Panc1 (cell line): ENCODE measurements at regions not wholly inside any gene's neighbourhood (a gene's known extent, or its start where the extent isn't known, plus 50 kb on each side); places are given as distances from the start of the nearest gene placed in this dataset.

Experiments used
- ATAC-seq: fragments of 200-7000 bp; cut with Tn5 transposase; 2 replicates; pipeline ENCODE4 v1.9.1; 2020; ENCODE audit warnings: mild to moderate bottlenecking, moderate library complexity
- BruUV-seq: library from RNA; stranded (reverse); fragments of 400-500 nt; replicated peaks from 2 replicates; lab custom pipeline; 2021; lab: Mats Ljungman, UMichigan
- CTCF ChIA-PET: fragments of 300-600 bp; sonication (Branson Sonifier 250); formaldehyde crosslinking; loops from one replicate; lab custom pipeline; 2022; ENCODE audit warnings: antibody characterized with exemption; lab: Charles Lee
- POLR2A ChIA-PET: fragments of 300-600 bp; sonication (Branson Sonifier 250); formaldehyde crosslinking; loops from one replicate; lab custom pipeline; 2022; ENCODE audit warnings: antibody characterized with exemption; lab: Charles Lee
- DNase-seq: peaks from one replicate; pipeline ENCODE4 v3.0.0-alpha.2; 2010; ENCODE audit warnings: low read depth, low spot score
- H3K27ac ChIP-seq: 2 replicates; pipeline ENCODE4 v1.5.1; 2011; ENCODE audit warnings: mild to moderate bottlenecking, low read length, inconsistent platforms
- H3K27me3 ChIP-seq: fragments of 200-500 bp; sonication (Bioruptor generic); 2 replicates; pipeline ENCODE4 v1.6.0; 2014; ENCODE audit warnings: low read length, inconsistent platforms; ENCODE audit not compliant: control insufficient read depth, insufficient read depth
- H3K36me3 ChIP-seq: fragments of 200-500 bp; sonication (Bioruptor generic); 2 replicates; pipeline ENCODE4 v1.5.1; 2014; ENCODE audit warnings: inconsistent platforms, mild to moderate bottlenecking, low read length, moderate library complexity; ENCODE audit not compliant: control insufficient read depth, insufficient read depth
- H3K4me1 ChIP-seq: 2 replicates; pipeline ENCODE4 v1.5.1; 2011; ENCODE audit warnings: inconsistent platforms, mild to moderate bottlenecking, low read length, moderate library complexity; ENCODE audit not compliant: control insufficient read depth, insufficient read depth
- H3K4me3 ChIP-seq, 2 experiments: 2 replicates each; pipeline ENCODE4 v1.5.1; 2011 to 2012; ENCODE audit warnings: low read depth in 2 of 2, low read length in 2 of 2, mild to moderate bottlenecking in 2 of 2, inconsistent platforms in 1 of 2, moderate library complexity in 1 of 2
- H3K9me3 ChIP-seq: fragments of 200-500 bp; sonication (Bioruptor generic); 2 replicates; pipeline ENCODE4 v1.5.1; 2014; ENCODE audit warnings: low read depth, mild to moderate bottlenecking, inconsistent platforms, low read length, moderate library complexity; ENCODE audit not compliant: control insufficient read depth, insufficient read depth
- POLR2AphosphoS5 ChIP-seq: IDR thresholded peaks from 2 replicates; pipeline ENCODE4 v1.6.1; 2012; ENCODE audit warnings: mild to moderate bottlenecking, low read depth, low read length, moderate library complexity
- SIN3A ChIP-seq: IDR thresholded peaks from 2 replicates; pipeline ENCODE4 v1.6.1; 2012; ENCODE audit warnings: low read depth, mild to moderate bottlenecking, low read length, moderate library complexity, borderline replicate concordance; ENCODE audit not compliant: insufficient read depth
- TCF7L2 ChIP-seq: IDR thresholded peaks from 2 replicates; pipeline ENCODE4 v1.6.1; 2011; ENCODE audit warnings: mild to moderate bottlenecking, low read depth, low read length, inconsistent platforms
- in situ Hi-C: cut with HindIII; loops from 2 replicates; pipeline ENCODE4 v1.10.0; 2016; ENCODE audit warnings: low sequenced_read_pairs, low pct_unique_long_range_greater_than_20kb
- intact Hi-C: fragments of 100-400 bp; cut with micrococcal nuclease; formaldehyde crosslinking; loops from one replicate; pipeline ENCODE4 v1.10.0; 2022; ENCODE audit not compliant: unreplicated experiment
- TF ChIP-seq, protein P1 (sequence below): fragments of 450-650 bp; IDR thresholded peaks from 2 replicates; pipeline ENCODE4 v1.5.1; 2017; ENCODE audit warnings: mild to moderate bottlenecking
- TF ChIP-seq, protein P2 (sequence below), 2 experiments: IDR thresholded peaks; 2 replicates each; pipeline ENCODE4 v1.6.1; 2011 to 2012; ENCODE audit warnings: low read depth in 2 of 2, control low read depth in 1 of 2, low read length in 1 of 2, mild to moderate bottlenecking in 1 of 2, moderate library complexity in 1 of 2; ENCODE audit not compliant: insufficient read depth in 1 of 2

DNA sequence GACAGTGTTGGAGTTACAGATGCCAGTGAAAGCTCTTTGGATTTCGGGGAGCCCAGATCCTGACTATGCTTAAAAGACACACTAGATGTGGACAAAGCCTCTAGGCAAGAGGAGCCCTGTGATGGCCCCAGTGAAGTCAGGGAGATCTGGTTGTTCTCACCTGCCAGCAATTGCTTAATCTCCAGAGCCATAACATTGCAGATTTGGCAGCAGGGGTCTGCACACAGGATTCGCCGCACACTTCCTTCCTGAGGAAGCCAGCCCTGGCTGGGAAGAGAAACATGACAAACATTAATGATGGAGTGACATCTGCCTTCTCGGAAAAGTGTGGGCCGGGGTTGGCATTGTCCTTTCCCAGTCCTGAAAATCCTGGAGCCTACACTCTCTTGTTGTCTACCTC, 65.2 kb upstream of the PHF24 start:
- no peak for TF ChIP-seq TCF7L2
- no peak for TF ChIP-seq POLR2AphosphoS5
- TF ChIP-seq, protein P1, sequence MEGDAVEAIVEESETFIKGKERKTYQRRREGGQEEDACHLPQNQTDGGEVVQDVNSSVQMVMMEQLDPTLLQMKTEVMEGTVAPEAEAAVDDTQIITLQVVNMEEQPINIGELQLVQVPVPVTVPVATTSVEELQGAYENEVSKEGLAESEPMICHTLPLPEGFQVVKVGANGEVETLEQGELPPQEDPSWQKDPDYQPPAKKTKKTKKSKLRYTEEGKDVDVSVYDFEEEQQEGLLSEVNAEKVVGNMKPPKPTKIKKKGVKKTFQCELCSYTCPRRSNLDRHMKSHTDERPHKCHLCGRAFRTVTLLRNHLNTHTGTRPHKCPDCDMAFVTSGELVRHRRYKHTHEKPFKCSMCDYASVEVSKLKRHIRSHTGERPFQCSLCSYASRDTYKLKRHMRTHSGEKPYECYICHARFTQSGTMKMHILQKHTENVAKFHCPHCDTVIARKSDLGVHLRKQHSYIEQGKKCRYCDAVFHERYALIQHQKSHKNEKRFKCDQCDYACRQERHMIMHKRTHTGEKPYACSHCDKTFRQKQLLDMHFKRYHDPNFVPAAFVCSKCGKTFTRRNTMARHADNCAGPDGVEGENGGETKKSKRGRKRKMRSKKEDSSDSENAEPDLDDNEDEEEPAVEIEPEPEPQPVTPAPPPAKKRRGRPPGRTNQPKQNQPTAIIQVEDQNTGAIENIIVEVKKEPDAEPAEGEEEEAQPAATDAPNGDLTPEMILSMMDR: no peak
- no peak for TF ChIP-seq SIN3A
- TF ChIP-seq, protein P2, sequence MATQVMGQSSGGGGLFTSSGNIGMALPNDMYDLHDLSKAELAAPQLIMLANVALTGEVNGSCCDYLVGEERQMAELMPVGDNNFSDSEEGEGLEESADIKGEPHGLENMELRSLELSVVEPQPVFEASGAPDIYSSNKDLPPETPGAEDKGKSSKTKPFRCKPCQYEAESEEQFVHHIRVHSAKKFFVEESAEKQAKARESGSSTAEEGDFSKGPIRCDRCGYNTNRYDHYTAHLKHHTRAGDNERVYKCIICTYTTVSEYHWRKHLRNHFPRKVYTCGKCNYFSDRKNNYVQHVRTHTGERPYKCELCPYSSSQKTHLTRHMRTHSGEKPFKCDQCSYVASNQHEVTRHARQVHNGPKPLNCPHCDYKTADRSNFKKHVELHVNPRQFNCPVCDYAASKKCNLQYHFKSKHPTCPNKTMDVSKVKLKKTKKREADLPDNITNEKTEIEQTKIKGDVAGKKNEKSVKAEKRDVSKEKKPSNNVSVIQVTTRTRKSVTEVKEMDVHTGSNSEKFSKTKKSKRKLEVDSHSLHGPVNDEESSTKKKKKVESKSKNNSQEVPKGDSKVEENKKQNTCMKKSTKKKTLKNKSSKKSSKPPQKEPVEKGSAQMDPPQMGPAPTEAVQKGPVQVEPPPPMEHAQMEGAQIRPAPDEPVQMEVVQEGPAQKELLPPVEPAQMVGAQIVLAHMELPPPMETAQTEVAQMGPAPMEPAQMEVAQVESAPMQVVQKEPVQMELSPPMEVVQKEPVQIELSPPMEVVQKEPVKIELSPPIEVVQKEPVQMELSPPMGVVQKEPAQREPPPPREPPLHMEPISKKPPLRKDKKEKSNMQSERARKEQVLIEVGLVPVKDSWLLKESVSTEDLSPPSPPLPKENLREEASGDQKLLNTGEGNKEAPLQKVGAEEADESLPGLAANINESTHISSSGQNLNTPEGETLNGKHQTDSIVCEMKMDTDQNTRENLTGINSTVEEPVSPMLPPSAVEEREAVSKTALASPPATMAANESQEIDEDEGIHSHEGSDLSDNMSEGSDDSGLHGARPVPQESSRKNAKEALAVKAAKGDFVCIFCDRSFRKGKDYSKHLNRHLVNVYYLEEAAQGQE (IDR thresholded peaks at IDR 0.05; ENCODE audit: insufficient read depth in 1 of 2, low read depth in 2 of 2, low read length in 1 of 2): no peak
- Histone ChIP-seq H3K27me3 (peaks cover 42% of the 10 kb centered on the region), H3K9me3 (no peaks in the 10 kb centered on the region), H3K4me1 (no peaks in the 10 kb centered on the region), H3K36me3 (no peaks in the 10 kb centered on the region), H3K4me3 (no peak overlapping the region), H3K27ac (no peak overlapping the region)
- BruUV-seq: no TSS peak
- ChIA-PET CTCF (no interaction called here), POLR2A (interaction anchor here (0.6 kb wide), 1 partner anchor 205 kb away, joined by 6 read pairs; no protein-coding TSS in a partner anchor)
- in situ Hi-C loops (no loop called here), intact Hi-C loops (no loop called here)
- DNase-seq: no peak
- ATAC-seq: no peak

DNA sequence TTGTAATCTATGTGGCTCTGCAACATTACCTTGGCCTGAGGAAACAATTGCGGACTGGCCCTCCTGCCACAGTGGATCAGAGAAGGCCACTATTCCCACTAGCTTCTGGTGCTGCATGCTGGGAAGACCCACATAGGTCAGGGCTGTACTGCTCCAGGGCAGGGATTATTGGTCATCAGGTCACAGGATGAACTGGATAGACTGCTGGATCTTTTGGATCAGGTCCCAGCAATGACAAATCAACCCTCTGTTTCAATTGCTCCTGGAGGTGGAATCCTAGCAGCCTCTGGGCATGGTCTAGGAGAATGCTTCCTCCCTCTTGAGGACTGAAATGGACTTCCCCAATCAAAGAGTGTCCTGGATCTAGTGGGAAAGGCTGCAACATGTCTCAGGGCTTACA, 66.7 kb upstream of the PHF24 start:
- Histone ChIP-seq H3K27ac (no peak overlapping the region), H3K4me1 (no peaks in the 10 kb centered on the region), H3K4me3 (no peak overlapping the region), H3K9me3 (no peaks in the 10 kb centered on the region), H3K36me3 (no peaks in the 10 kb centered on the region), H3K27me3 (peaks cover 36% of the 10 kb centered on the region)
- ATAC-seq (no peak), DNase-seq (no peak)
- ChIA-PET POLR2A (no interaction called here), CTCF (no interaction called here)
- BruUV-seq: no TSS peak
- TF ChIP-seq, protein P1: no peak
- TF ChIP-seq SIN3A (no peak), TCF7L2 (no peak), POLR2AphosphoS5 (no peak)
- TF ChIP-seq, protein P2 (IDR thresholded peaks at IDR 0.05; ENCODE audit: insufficient read depth in 1 of 2, low read depth in 2 of 2, low read length in 1 of 2): no peak
- intact Hi-C loops: no loop called here
- in situ Hi-C loops: no loop called here
